ENCODE measurements at regions not wholly inside any gene's neighbourhood (a gene's known extent, or its start where the extent isn't known, plus 50 kb on each side); places are given as distances from the start of the nearest gene placed in this dataset.
"Not testable (repeated sequence)": the region's sequence is repeated elsewhere in the genome, so short reads cannot be mapped to it uniquely, and the experiment has no call there.

- no peaks in the 10 kb centered on the region for H3K9me3 ChIP-seq (ENCODE audit: control insufficient read depth in 2 of 2, low read length in 2 of 2)
These were observed 219.6 kb downstream of the CYP26B1 start for GRCh38 chr2:71927757-71928715.

GRCh38 chr2:71926876-71927756 lies 220.5 kb downstream of the CYP26B1 start:
- no peak overlapping the region for H3K9ac ChIP-seq (ENCODE audit: low read length in 2 of 2)
- H3K27me3 ChIP-seq (ENCODE audit: control insufficient read depth in 1 of 2, insufficient read depth in 2 of 2, low read length in 2 of 2) = no peaks in the 10 kb centered on the region
- no peaks in the 10 kb centered on the region for H3K36me3 ChIP-seq (ENCODE audit: control insufficient read depth in 2 of 2, insufficient read depth in 2 of 2, low read length in 2 of 2)
- no peaks in the 10 kb centered on the region for H3K4me1 ChIP-seq (ENCODE audit: control insufficient read depth, insufficient read depth, low read length)
- H3K9me3 ChIP-seq (ENCODE audit: control insufficient read depth in 2 of 2, low read length in 2 of 2) = no peaks in the 10 kb centered on the region
- no peak overlapping the region for H3K27ac ChIP-seq (ENCODE audit: low read length)
- H3K4me3 ChIP-seq (ENCODE audit: low read length in 2 of 2) = no peak overlapping the region

More at GRCh38 chr2:71927757-71928715, 219.6 kb downstream of the CYP26B1 start:
- Histone ChIP-seq H3K36me3 (ENCODE audit: control insufficient read depth in 2 of 2, insufficient read depth in 2 of 2, low read length in 2 of 2) (no peaks in the 10 kb centered on the region), H3K4me3 (ENCODE audit: low read length in 2 of 2) (no peak overlapping the region), H3K27ac (ENCODE audit: low read length) (no peak overlapping the region), H3K27me3 (ENCODE audit: control insufficient read depth in 1 of 2, insufficient read depth in 2 of 2, low read length in 2 of 2) (no peaks in the 10 kb centered on the region), H3K4me1 (ENCODE audit: control insufficient read depth, insufficient read depth, low read length) (no peaks in the 10 kb centered on the region), H3K9ac (ENCODE audit: low read length in 2 of 2) (no peak overlapping the region)

GRCh38 chr2:71926089-71926447 lies 221.6 kb downstream of the CYP26B1 start:
- Histone ChIP-seq H3K27me3 (ENCODE audit: control insufficient read depth in 1 of 2, insufficient read depth in 2 of 2, low read length in 2 of 2) (no peaks in the 10 kb centered on the region), H3K4me3 (ENCODE audit: low read length in 2 of 2) (no peak overlapping the region), H3K4me1 (ENCODE audit: control insufficient read depth, insufficient read depth, low read length) (no peaks in the 10 kb centered on the region), H3K9ac (ENCODE audit: low read length in 2 of 2) (no peak overlapping the region), H3K27ac (ENCODE audit: low read length) (no peak overlapping the region), H3K36me3 (ENCODE audit: control insufficient read depth in 2 of 2, insufficient read depth in 2 of 2, low read length in 2 of 2) (no peaks in the 10 kb centered on the region), H3K9me3 (ENCODE audit: control insufficient read depth in 2 of 2, low read length in 2 of 2) (no peaks in the 10 kb centered on the region)

- no peaks in the 10 kb centered on the region for H3K36me3 ChIP-seq (ENCODE audit: control insufficient read depth in 2 of 2, insufficient read depth in 2 of 2, low read length in 2 of 2)
- no peaks in the 10 kb centered on the region for H3K9me3 ChIP-seq (ENCODE audit: control insufficient read depth in 2 of 2, low read length in 2 of 2)
- H3K4me3 ChIP-seq (ENCODE audit: low read length in 2 of 2) = no peak overlapping the region
- no peak overlapping the region for H3K27ac ChIP-seq (ENCODE audit: low read length)
- no peaks in the 10 kb centered on the region for H3K4me1 ChIP-seq (ENCODE audit: control insufficient read depth, insufficient read depth, low read length)
- no peaks in the 10 kb centered on the region for H3K27me3 ChIP-seq (ENCODE audit: control insufficient read depth in 1 of 2, insufficient read depth in 2 of 2, low read length in 2 of 2)
- no peak overlapping the region for H3K9ac ChIP-seq (ENCODE audit: low read length in 2 of 2)
These were observed 222.2 kb downstream of the CYP26B1 start for GRCh38 chr2:71925268-71926088.

- H3K36me3 ChIP-seq (ENCODE audit: control insufficient read depth in 2 of 2, insufficient read depth in 2 of 2, low read length in 2 of 2) = no peaks in the 10 kb centered on the region
- no peak overlapping the region for H3K9ac ChIP-seq (ENCODE audit: low read length in 2 of 2)
- H3K4me1 ChIP-seq (ENCODE audit: control insufficient read depth, insufficient read depth, low read length) = no peaks in the 10 kb centered on the region
- H3K27ac ChIP-seq (ENCODE audit: low read length) = no peak overlapping the region
- H3K4me3 ChIP-seq (ENCODE audit: low read length in 2 of 2) = no peak overlapping the region
- no peaks in the 10 kb centered on the region for H3K27me3 ChIP-seq (ENCODE audit: control insufficient read depth in 1 of 2, insufficient read depth in 2 of 2, low read length in 2 of 2)
- H3K9me3 ChIP-seq (ENCODE audit: control insufficient read depth in 2 of 2, low read length in 2 of 2) = no peaks in the 10 kb centered on the region
These were observed 223.7 kb downstream of the CYP26B1 start for GRCh38 chr2:71923887-71924533.

- H3K9ac ChIP-seq (ENCODE audit: low read length in 2 of 2) = no peak overlapping the region
- no peaks in the 10 kb centered on the region for H3K4me1 ChIP-seq (ENCODE audit: control insufficient read depth, insufficient read depth, low read length)
- H3K27me3 ChIP-seq (ENCODE audit: control insufficient read depth in 1 of 2, insufficient read depth in 2 of 2, low read length in 2 of 2) = no peaks in the 10 kb centered on the region
- H3K36me3 ChIP-seq (ENCODE audit: control insufficient read depth in 2 of 2, insufficient read depth in 2 of 2, low read length in 2 of 2) = no peaks in the 10 kb centered on the region
- H3K9me3 ChIP-seq (ENCODE audit: control insufficient read depth in 2 of 2, low read length in 2 of 2) = no peaks in the 10 kb centered on the region
- no peak overlapping the region for H3K4me3 ChIP-seq (ENCODE audit: low read length in 2 of 2)
- H3K27ac ChIP-seq (ENCODE audit: low read length) = no peak overlapping the region
These were observed 224.5 kb downstream of the CYP26B1 start for GRCh38 chr2:71923143-71923525.

- H3K9me3 ChIP-seq (ENCODE audit: control insufficient read depth in 2 of 2, low read length in 2 of 2) = no peaks in the 10 kb centered on the region
- H3K27me3 ChIP-seq (ENCODE audit: control insufficient read depth in 1 of 2, insufficient read depth in 2 of 2, low read length in 2 of 2) = no peaks in the 10 kb centered on the region
- no peaks in the 10 kb centered on the region for H3K36me3 ChIP-seq (ENCODE audit: control insufficient read depth in 2 of 2, insufficient read depth in 2 of 2, low read length in 2 of 2)
- H3K9ac ChIP-seq (ENCODE audit: low read length in 2 of 2) = no peak overlapping the region
- no peak overlapping the region for H3K27ac ChIP-seq (ENCODE audit: low read length)
- no peak overlapping the region for H3K4me3 ChIP-seq (ENCODE audit: low read length in 2 of 2)
- no peaks in the 10 kb centered on the region for H3K4me1 ChIP-seq (ENCODE audit: control insufficient read depth, insufficient read depth, low read length)
These were observed 225.0 kb downstream of the CYP26B1 start for GRCh38 chr2:71922499-71923142.

GRCh38 chr2:71922091-71922490 lies 225.6 kb downstream of the CYP26B1 start:
- H3K9ac ChIP-seq (ENCODE audit: low read length in 2 of 2) = no peak overlapping the region
- no peak overlapping the region for H3K27ac ChIP-seq (ENCODE audit: low read length)
- no peaks in the 10 kb centered on the region for H3K27me3 ChIP-seq (ENCODE audit: control insufficient read depth in 1 of 2, insufficient read depth in 2 of 2, low read length in 2 of 2)
- no peaks in the 10 kb centered on the region for H3K4me1 ChIP-seq (ENCODE audit: control insufficient read depth, insufficient read depth, low read length)
- no peak overlapping the region for H3K4me3 ChIP-seq (ENCODE audit: low read length in 2 of 2)
- H3K36me3 ChIP-seq (ENCODE audit: control insufficient read depth in 2 of 2, insufficient read depth in 2 of 2, low read length in 2 of 2) = no peaks in the 10 kb centered on the region
- no peaks in the 10 kb centered on the region for H3K9me3 ChIP-seq (ENCODE audit: control insufficient read depth in 2 of 2, low read length in 2 of 2)

- not testable (repeated sequence) for H3K36me3 ChIP-seq (ENCODE audit: control insufficient read depth in 2 of 2, insufficient read depth in 2 of 2, low read length in 2 of 2); H3K4me1 ChIP-seq (ENCODE audit: control insufficient read depth, insufficient read depth, low read length)
These were observed 226.8 kb downstream of the CYP26B1 start for GRCh38 chr2:71920819-71921218.

More at GRCh38 chr2:71920819-71921218, 226.8 kb downstream of the CYP26B1 start:
- H3K9me3 ChIP-seq (ENCODE audit: control insufficient read depth in 2 of 2, low read length in 2 of 2); H3K27me3 ChIP-seq (ENCODE audit: control insufficient read depth in 1 of 2, insufficient read depth in 2 of 2, low read length in 2 of 2); H3K9ac ChIP-seq (ENCODE audit: low read length in 2 of 2); H3K4me3 ChIP-seq (ENCODE audit: low read length in 2 of 2); H3K27ac ChIP-seq (ENCODE audit: low read length): not testable (repeated sequence)
